Activated CD8-positive, alpha-beta T cell treated with anti-CD3 and anti-CD28 coated beads for 36 hours (primary cell): ENCODE measurements at regions not wholly inside any gene's neighbourhood (a gene's known extent, or its start where the extent isn't known, plus 50 kb on each side); places are given as distances from the start of the nearest gene placed in this dataset.
"Not testable (repeated sequence)": the region's sequence is repeated elsewhere in the genome, so short reads cannot be mapped to it uniquely, and the experiment has no call there.

Experiments
- ATAC-seq: fragments of 200-7000 bp; cut with Tn5 transposase; one replicate; pipeline ENCODE4 v1.10.0; 2021; ENCODE audit warnings: mild to moderate bottlenecking, moderate library complexity
- CTCF ChIA-PET: fragments of 350-600 bp; sonication (Branson Sonifier 250); formaldehyde crosslinking; loops from one replicate; lab custom pipeline; 2021; ENCODE audit warnings: antibody characterized with exemption; lab: Charles Lee
- POLR2A ChIA-PET: fragments of 350-600 bp; sonication (Branson Sonifier 250); formaldehyde crosslinking; loops from one replicate; lab custom pipeline; 2021; ENCODE audit warnings: antibody characterized with exemption; lab: Charles Lee
- DNase-seq: peaks from one replicate; pipeline ENCODE4 v3.0.0-alpha.2; 2020
- H3K27ac Mint-ChIP-seq: one replicate; pipeline ENCODE4 v1.8.0; 2021; ENCODE audit warnings: mild to moderate bottlenecking, mixed read lengths
- H3K27me3 Mint-ChIP-seq: one replicate; pipeline ENCODE4 v1.8.0; 2021; ENCODE audit warnings: mixed read lengths
- H3K36me3 Mint-ChIP-seq: one replicate; pipeline ENCODE4 v1.8.0; 2021; ENCODE audit warnings: low read depth, mixed read lengths
- H3K4me1 Mint-ChIP-seq: one replicate; pipeline ENCODE4 v1.8.0; 2021; ENCODE audit warnings: low read depth, mixed read lengths
- H3K4me3 Mint-ChIP-seq: one replicate; pipeline ENCODE4 v1.8.0; 2021; ENCODE audit warnings: mild to moderate bottlenecking, moderate library complexity, mixed read lengths
- H3K9me3 Mint-ChIP-seq: one replicate; pipeline ENCODE4 v1.8.0; 2021; ENCODE audit warnings: mixed read lengths
- intact Hi-C: fragments of 100-400 bp; cut with micrococcal nuclease; formaldehyde crosslinking; loops from one replicate; pipeline ENCODE4 v1.10.0; 2022
- TF ChIP-seq, protein P1 (sequence below): fragments of 200-600 bp; IDR thresholded peaks from one replicate; pipeline ENCODE4 v1.8.0; 2022; ENCODE audit warnings: antibody characterized with exemption, mild to moderate bottlenecking

DNA sequence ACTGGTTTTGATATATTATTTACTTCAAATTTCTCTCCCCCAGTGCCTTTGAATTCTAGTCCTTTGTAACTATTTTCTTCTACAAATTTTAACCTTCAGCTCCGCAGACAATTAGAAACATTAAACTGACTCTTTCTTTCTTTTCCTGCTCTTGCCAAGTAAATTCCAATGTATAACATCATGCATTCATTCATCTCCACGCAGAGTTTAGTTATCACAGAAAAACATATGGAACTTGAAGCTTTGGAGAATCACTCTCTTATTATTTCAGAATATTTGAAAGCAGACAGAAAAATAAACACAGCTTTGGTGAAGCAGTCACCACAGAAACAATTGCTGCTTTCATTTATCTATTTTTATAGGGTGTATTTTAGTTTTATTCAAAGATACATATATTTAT is 778.7 kb upstream of the CDH8 start:
- ChIA-PET CTCF (no interaction called here), POLR2A (no interaction called here)
- Mint-ChIP-seq H3K9me3 (peaks cover 27% of the 10 kb centered on the region), H3K4me3 (no peak overlapping the region), H3K27ac (no peak overlapping the region), H3K36me3 (no peaks in the 10 kb centered on the region), H3K27me3 (no peaks in the 10 kb centered on the region), H3K4me1 (no peaks in the 10 kb centered on the region)
- TF ChIP-seq, protein P1, sequence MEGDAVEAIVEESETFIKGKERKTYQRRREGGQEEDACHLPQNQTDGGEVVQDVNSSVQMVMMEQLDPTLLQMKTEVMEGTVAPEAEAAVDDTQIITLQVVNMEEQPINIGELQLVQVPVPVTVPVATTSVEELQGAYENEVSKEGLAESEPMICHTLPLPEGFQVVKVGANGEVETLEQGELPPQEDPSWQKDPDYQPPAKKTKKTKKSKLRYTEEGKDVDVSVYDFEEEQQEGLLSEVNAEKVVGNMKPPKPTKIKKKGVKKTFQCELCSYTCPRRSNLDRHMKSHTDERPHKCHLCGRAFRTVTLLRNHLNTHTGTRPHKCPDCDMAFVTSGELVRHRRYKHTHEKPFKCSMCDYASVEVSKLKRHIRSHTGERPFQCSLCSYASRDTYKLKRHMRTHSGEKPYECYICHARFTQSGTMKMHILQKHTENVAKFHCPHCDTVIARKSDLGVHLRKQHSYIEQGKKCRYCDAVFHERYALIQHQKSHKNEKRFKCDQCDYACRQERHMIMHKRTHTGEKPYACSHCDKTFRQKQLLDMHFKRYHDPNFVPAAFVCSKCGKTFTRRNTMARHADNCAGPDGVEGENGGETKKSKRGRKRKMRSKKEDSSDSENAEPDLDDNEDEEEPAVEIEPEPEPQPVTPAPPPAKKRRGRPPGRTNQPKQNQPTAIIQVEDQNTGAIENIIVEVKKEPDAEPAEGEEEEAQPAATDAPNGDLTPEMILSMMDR: no peak
- DNase-seq (no peak), ATAC-seq (no peak)
- intact Hi-C loops: no loop called here

DNA sequence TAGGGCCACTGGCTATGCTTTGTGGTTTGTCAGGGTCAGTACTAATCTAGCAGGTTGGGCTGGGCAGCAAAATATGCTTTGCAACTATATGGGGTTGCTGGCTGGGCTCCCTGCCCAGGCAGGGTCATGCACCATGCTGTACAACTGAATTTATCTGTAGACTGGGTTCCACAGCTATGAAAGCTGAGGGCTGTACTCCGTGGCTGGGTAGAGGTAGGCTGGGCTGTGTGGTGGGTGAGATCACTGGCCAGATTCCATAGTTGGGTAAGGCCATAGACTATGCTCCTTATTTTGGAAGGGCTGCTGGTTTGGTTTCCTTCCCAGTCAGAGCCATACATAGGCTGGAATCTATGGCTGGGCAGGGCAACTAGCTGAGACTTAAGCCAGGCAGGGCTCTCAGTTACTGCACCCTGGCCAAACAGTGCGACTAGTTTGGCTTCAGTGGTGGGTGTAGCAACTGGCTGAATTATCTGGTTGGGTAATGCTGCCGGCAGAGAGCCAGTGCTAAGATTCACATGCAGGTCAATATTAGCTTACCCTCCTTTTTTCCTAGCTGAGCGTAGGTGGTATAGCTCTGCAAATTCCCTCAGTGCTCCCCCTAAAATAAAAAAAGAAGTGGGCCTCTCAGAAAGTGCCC is 769.1 kb upstream of the CDH8 start:
- H3K4me1 Mint-ChIP-seq: no peaks in the 10 kb centered on the region
- ATAC-seq (no peak), DNase-seq (no peak)
- TF ChIP-seq, protein P1: no peak
- H3K36me3 Mint-ChIP-seq: peaks cover 2% of the 10 kb centered on the region
- ChIA-PET CTCF (no interaction called here), POLR2A (interaction anchor here (0.6 kb wide), 1 partner anchor 185 kb away, joined by 3 read pairs; no protein-coding TSS in a partner anchor)
- intact Hi-C loops: no loop called here
- H3K9me3 Mint-ChIP-seq: peaks cover 10% of the 10 kb centered on the region
- no peaks in the 10 kb centered on the region for H3K27me3 Mint-ChIP-seq
- no peak overlapping the region for H3K27ac Mint-ChIP-seq
- H3K4me3 Mint-ChIP-seq: no peak overlapping the region

DNA sequence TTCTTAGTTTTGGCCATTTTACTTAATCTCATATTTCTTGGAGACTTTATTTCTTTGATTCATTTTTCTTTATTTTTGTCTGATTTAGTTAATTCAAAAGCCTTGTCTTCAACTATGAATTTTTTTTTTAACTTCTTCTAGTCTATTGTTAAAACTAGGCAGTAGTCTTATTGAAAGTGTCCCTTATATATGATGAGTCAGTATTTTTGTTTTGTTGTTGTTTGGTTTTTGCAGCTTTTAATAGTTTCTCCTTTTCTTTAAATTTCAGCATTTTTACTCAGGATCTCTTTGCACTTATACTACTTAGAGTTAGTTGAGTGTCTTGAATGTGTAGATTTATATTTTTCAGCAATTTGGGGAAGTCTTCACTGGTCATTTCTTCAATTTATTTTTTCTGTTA is 758.5 kb upstream of the CDH8 start:
- Mint-ChIP-seq H3K27me3 (no peaks in the 10 kb centered on the region), H3K4me1 (no peaks in the 10 kb centered on the region), H3K9me3 (peaks cover 44% of the 10 kb centered on the region), H3K4me3 (no peak overlapping the region), H3K36me3 (no peaks in the 10 kb centered on the region), H3K27ac (no peak overlapping the region)
- no peak for DNase-seq
- ChIA-PET CTCF (no interaction called here), POLR2A (no interaction called here)
- intact Hi-C loops: no loop called here
- ATAC-seq: no peak
- TF ChIP-seq, protein P1: no peak

- POLR2A ChIA-PET, intact Hi-C loops, ATAC-seq, CTCF ChIA-PET, H3K27ac Mint-ChIP-seq, H3K4me3 Mint-ChIP-seq, H3K27me3 Mint-ChIP-seq, H3K36me3 Mint-ChIP-seq, H3K4me1 Mint-ChIP-seq, DNase-seq: not testable (repeated sequence)
- H3K9me3 Mint-ChIP-seq: peaks cover 21% of the 10 kb centered on the region
Measured at GRCh38 chr16:62780081-62780480, 743.8 kb upstream of the CDH8 start.

DNA sequence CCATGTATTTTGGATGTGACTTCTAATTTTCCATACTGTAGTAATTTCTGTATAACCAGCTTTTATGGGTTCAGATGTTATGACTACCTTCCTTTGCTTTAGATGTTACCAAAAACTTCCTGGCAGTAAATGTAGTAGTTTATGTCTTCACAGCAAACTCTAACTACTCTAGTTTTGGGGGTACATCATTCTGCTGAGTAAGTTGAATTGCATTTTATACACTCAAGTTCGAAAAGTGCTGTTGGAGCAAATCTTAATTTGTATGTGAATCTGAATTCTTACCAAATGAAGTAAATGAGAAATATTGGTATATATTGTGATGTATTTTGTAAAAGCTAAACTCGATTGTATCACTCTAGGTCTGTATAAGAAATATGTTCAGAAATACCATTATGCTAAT is 728.3 kb upstream of the CDH8 start:
- no peaks in the 10 kb centered on the region for H3K36me3 Mint-ChIP-seq
- no peaks in the 10 kb centered on the region for H3K4me1 Mint-ChIP-seq
- ATAC-seq (no peak), DNase-seq (no peak)
- H3K4me3 Mint-ChIP-seq: no peak overlapping the region
- no peak overlapping the region for H3K27ac Mint-ChIP-seq
- no peaks in the 10 kb centered on the region for H3K27me3 Mint-ChIP-seq
- H3K9me3 Mint-ChIP-seq: peaks cover 33% of the 10 kb centered on the region
- TF ChIP-seq, protein P1: no peak
- CTCF ChIA-PET: no interaction called here
- POLR2A ChIA-PET: no interaction called here
- intact Hi-C loops: no loop called here

- ChIA-PET POLR2A (no interaction called here), CTCF (no interaction called here)
- Mint-ChIP-seq H3K27ac (no peak overlapping the region), H3K27me3 (no peaks in the 10 kb centered on the region), H3K4me1 (no peaks in the 10 kb centered on the region), H3K4me3 (no peak overlapping the region), H3K36me3 (no peaks in the 10 kb centered on the region), H3K9me3 (peaks cover 28% of the 10 kb centered on the region)
- ATAC-seq (no peak), DNase-seq (no peak)
- TF ChIP-seq, protein P1: no peak
- intact Hi-C loops: no loop called here
Measured at GRCh38 chr16:62760398-62760797, 724.2 kb upstream of the CDH8 start.
